BE2C (cell line): ENCODE measurements at regions not wholly inside any gene's neighbourhood (a gene's known extent, or its start where the extent isn't known, plus 50 kb on each side); places are given as distances from the start of the nearest gene placed in this dataset.

ENCODE experiments used
- DNase-seq: peaks from one replicate; pipeline ENCODE4 v3.0.0-alpha.2; 2020
- H3K27me3 ChIP-seq: fragments of 250-450 bp; sonication (Bioruptor Pico); 2 replicates; pipeline ENCODE4 v1.5.1; 2020; ENCODE audit warnings: mild to moderate bottlenecking
- H3K36me3 ChIP-seq: fragments of 250-450 bp; sonication (Bioruptor Pico); 2 replicates; pipeline ENCODE4 v1.5.1; 2020; ENCODE audit warnings: mild to moderate bottlenecking
- H3K4me1 ChIP-seq: fragments of 250-450 bp; sonication (Bioruptor Pico); 2 replicates; pipeline ENCODE4 v1.5.1; 2020
- H3K4me3 ChIP-seq: 2 replicates; pipeline ENCODE4 v1.5.1; 2011; ENCODE audit warnings: low read depth, low read length
- H3K9me3 ChIP-seq: fragments of 250-450 bp; sonication (Bioruptor Pico); 2 replicates; pipeline ENCODE4 v1.5.1; 2020
- CTCF ChIP-seq: IDR thresholded peaks from 2 replicates; pipeline ENCODE4 v1.5.1; 2012; ENCODE audit warnings: mild to moderate bottlenecking, low read depth, low read length

GRCh38 chr16:80362816-80363215 lies 178.0 kb upstream of the DYNLRB2 start:
- Histone ChIP-seq H3K9me3 (no peaks in the 10 kb centered on the region; the same call in 1 of the 2 replicates), H3K4me3 (no peak overlapping the region), H3K27me3 (no peaks in the 10 kb centered on the region), H3K36me3 (no peaks in the 10 kb centered on the region), H3K4me1 (no peaks in the 10 kb centered on the region)
- no peak for DNase-seq
- no peak for TF ChIP-seq CTCF

- Histone ChIP-seq H3K36me3 (no peaks in the 10 kb centered on the region), H3K9me3 (no peaks in the 10 kb centered on the region; the same call in 1 of the 2 replicates), H3K27me3 (no peaks in the 10 kb centered on the region), H3K4me1 (no peaks in the 10 kb centered on the region), H3K4me3 (no peak overlapping the region)
- no peak for DNase-seq
- TF ChIP-seq CTCF: no peak
These were observed 184.4 kb upstream of the DYNLRB2 start for GRCh38 chr16:80356365-80356764.

GRCh38 chr16:80355335-80355734 lies 185.5 kb upstream of the DYNLRB2 start:
- Histone ChIP-seq H3K9me3 (no peaks in the 10 kb centered on the region; the same call in 1 of the 2 replicates), H3K4me3 (no peak overlapping the region), H3K4me1 (no peaks in the 10 kb centered on the region), H3K27me3 (no peaks in the 10 kb centered on the region), H3K36me3 (no peaks in the 10 kb centered on the region)
- no peak for TF ChIP-seq CTCF
- DNase-seq: no peak

- H3K9me3 ChIP-seq: peaks cover 4% of the 10 kb centered on the region; the same call in 1 of the 2 replicates
- H3K4me1 ChIP-seq: no peaks in the 10 kb centered on the region
- H3K36me3 ChIP-seq: no peaks in the 10 kb centered on the region
- no peaks in the 10 kb centered on the region for H3K27me3 ChIP-seq
- no peak overlapping the region for H3K4me3 ChIP-seq
- DNase-seq: no peak
- no peak for TF ChIP-seq CTCF
These were observed 190.7 kb upstream of the DYNLRB2 start for GRCh38 chr16:80350061-80350460.

- no peaks in the 10 kb centered on the region for H3K36me3 ChIP-seq
- no peak overlapping the region for H3K4me3 ChIP-seq
- no peaks in the 10 kb centered on the region for H3K4me1 ChIP-seq
- no peak for TF ChIP-seq CTCF
- no peaks in the 10 kb centered on the region for H3K27me3 ChIP-seq
- no peak for DNase-seq
- peaks cover 4% of the 10 kb centered on the region; the same call in 1 of the 2 replicates for H3K9me3 ChIP-seq
These were observed 192.9 kb upstream of the DYNLRB2 start for GRCh38 chr16:80347900-80348299.

- no peak for TF ChIP-seq CTCF
- H3K9me3 ChIP-seq: peaks cover 4% of the 10 kb centered on the region; the same call in 1 of the 2 replicates
- no peaks in the 10 kb centered on the region for H3K36me3 ChIP-seq
- no peaks in the 10 kb centered on the region for H3K27me3 ChIP-seq
- H3K4me3 ChIP-seq: no peak overlapping the region
- no peak for DNase-seq
- no peaks in the 10 kb centered on the region for H3K4me1 ChIP-seq
These were observed 193.8 kb upstream of the DYNLRB2 start for GRCh38 chr16:80347002-80347401.
